Mesendoderm (in vitro differentiated cells): ENCODE measurements at regions not wholly inside any gene's neighbourhood (a gene's known extent, or its start where the extent isn't known, plus 50 kb on each side); places are given as distances from the start of the nearest gene placed in this dataset.
"Not testable (repeated sequence)": the region's sequence is repeated elsewhere in the genome, so short reads cannot be mapped to it uniquely, and the experiment has no call there.

ENCODE experiments used
- DNase-seq: peaks from one replicate; pipeline ENCODE4 v3.0.0; 2013
- H2AK5ac ChIP-seq: 2 replicates; pipeline ENCODE4 v1.6.1; 2013; ENCODE audit warnings: low read length, inconsistent platforms
- H2BK120ac ChIP-seq: 2 replicates; pipeline ENCODE4 v1.6.1; 2013; ENCODE audit warnings: low read depth, mild to moderate bottlenecking, low read length, moderate library complexity, mixed read lengths
- H2BK15ac ChIP-seq: replicated peaks from 2 replicates; pipeline ENCODE4 v1.6.1; 2013; ENCODE audit warnings: low read depth, mild to moderate bottlenecking, moderate library complexity
- H2BK5ac ChIP-seq: 2 replicates; pipeline ENCODE4 v1.6.1; 2013; ENCODE audit warnings: low read length, inconsistent platforms
- H3K18ac ChIP-seq: 2 replicates; pipeline ENCODE4 v1.6.1; 2013; ENCODE audit warnings: mild to moderate bottlenecking, low read length, mixed read lengths
- H3K23ac ChIP-seq: one replicate; pipeline ENCODE4 v1.6.1; 2013; ENCODE audit warnings: low read length
- H3K27ac ChIP-seq: 2 replicates; pipeline ENCODE4 v1.5.1; 2013; ENCODE audit warnings: low read depth, mild to moderate bottlenecking, inconsistent platforms, low read length, moderate library complexity
- H3K27me3 ChIP-seq: 2 replicates; pipeline ENCODE4 v1.6.1; 2013; ENCODE audit warnings: low read length, control low read depth, mild to moderate bottlenecking, inconsistent platforms; ENCODE audit not compliant: insufficient read depth, poor library complexity
- H3K36me3 ChIP-seq: 2 replicates; pipeline ENCODE4 v1.6.1; 2013; ENCODE audit warnings: low read length, inconsistent platforms; ENCODE audit not compliant: control insufficient read depth, insufficient read depth
- H3K4ac ChIP-seq: one replicate; pipeline ENCODE4 v1.6.1; 2013; ENCODE audit warnings: low read depth, mild to moderate bottlenecking, low read length, moderate library complexity
- H3K4me1 ChIP-seq: 2 replicates; pipeline ENCODE4 v1.6.1; 2013; ENCODE audit warnings: low read depth, low read length, inconsistent platforms; ENCODE audit not compliant: control insufficient read depth
- H3K4me2 ChIP-seq: 2 replicates; pipeline ENCODE4 v1.6.1; 2013; ENCODE audit warnings: low read length
- H3K4me3 ChIP-seq: 2 replicates; pipeline ENCODE4 v1.5.1; 2013; ENCODE audit warnings: mild to moderate bottlenecking, low read length
- H3K56ac ChIP-seq: one replicate; pipeline ENCODE4 v1.6.1; 2013; ENCODE audit warnings: low read length
- H3K79me1 ChIP-seq: 2 replicates; pipeline ENCODE4 v1.6.1; 2013; ENCODE audit warnings: low read length, inconsistent platforms
- H3K79me2 ChIP-seq: 2 replicates; pipeline ENCODE4 v1.6.1; 2013; ENCODE audit warnings: mild to moderate bottlenecking, low read length; ENCODE audit not compliant: control insufficient read depth, insufficient read depth
- H3K9ac ChIP-seq: 2 replicates; pipeline ENCODE4 v1.6.1; 2013; ENCODE audit warnings: low read length, inconsistent platforms
- H4K5ac ChIP-seq: one replicate; pipeline ENCODE4 v1.6.1; 2013; ENCODE audit warnings: low read length
- H4K8ac ChIP-seq: one replicate; pipeline ENCODE4 v1.6.1; 2013; ENCODE audit warnings: low read depth, mild to moderate bottlenecking, control low read depth, low read length, moderate library complexity
- WGBS: extraction: QIAGEN DNeasy Blood & Tissue Kit; methylation state at CpG from one replicate; pipeline ENCODE4 v1.1.7; 2013; ENCODE audit warnings: low lambda C conversion rate, missing lambda C conversion rate; ENCODE audit not compliant: insufficient coverage; ENCODE audit errors: extremely low coverage; 5-methylcytosine and 5-hydroxymethylcytosine counted together

DNA sequence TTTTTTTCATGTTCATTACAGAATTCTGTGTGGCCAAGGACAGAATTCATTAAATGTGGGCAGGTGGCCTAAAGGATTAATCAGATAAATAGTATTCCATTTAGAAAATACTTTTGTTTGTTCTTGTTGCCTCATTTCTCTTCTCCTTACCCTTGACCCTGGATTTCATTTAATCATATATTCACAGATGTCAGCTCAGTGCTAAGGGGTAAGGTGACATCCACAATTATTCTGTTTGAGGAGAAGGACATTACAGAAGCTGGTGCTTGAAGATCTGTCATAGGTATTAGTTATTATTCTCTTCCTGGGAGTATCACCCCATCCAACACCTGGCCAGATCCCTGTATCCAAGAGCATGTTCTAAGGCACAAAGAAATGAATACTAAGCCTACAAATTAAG is 961.1 kb downstream of the XPNPEP1 start:
- H2BK5ac ChIP-seq = no peak overlapping the region
- no peaks in the 10 kb centered on the region for H3K79me1 ChIP-seq
- H3K79me2 ChIP-seq = no peaks in the 10 kb centered on the region
- H3K27me3 ChIP-seq = no peaks in the 10 kb centered on the region
- no peak overlapping the region for H2BK120ac ChIP-seq
- no peak overlapping the region for H3K23ac ChIP-seq
- H3K4me3 ChIP-seq = no peak overlapping the region
- no peak overlapping the region for H4K8ac ChIP-seq
- no peak overlapping the region for H3K9ac ChIP-seq
- H3K4ac ChIP-seq = no peak overlapping the region
- no peak overlapping the region for H4K5ac ChIP-seq
- H3K4me1 ChIP-seq = no peaks in the 10 kb centered on the region
- H3K56ac ChIP-seq = no peak overlapping the region
- H3K36me3 ChIP-seq = no peaks in the 10 kb centered on the region
- H3K18ac ChIP-seq = no peak overlapping the region
- H3K4me2 ChIP-seq = no peak overlapping the region
- H2AK5ac ChIP-seq = no peak overlapping the region
- no peak overlapping the region for H3K27ac ChIP-seq
- H2BK15ac ChIP-seq = no peak overlapping the region
- no peak for DNase-seq

DNA sequence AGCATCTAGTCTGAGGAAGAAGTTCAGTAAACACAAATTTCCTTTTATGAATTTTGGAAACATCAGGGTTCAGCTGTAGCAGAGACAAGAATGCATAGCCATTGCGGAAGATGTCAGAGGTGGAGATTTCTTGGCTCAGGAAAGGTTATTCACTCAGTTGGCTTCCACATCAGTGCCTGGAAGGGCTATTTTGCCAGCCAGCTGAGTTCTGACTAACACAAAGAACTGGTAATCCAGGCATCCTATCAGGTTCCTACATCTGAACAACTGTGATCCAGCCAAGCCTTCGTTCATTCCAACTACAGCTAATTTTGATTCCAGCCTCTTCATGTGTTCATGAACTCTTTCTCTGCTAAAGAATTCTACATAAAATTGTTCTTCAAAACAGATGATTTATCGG is 965.6 kb downstream of the XPNPEP1 start:
- no peak overlapping the region for H4K5ac ChIP-seq
- H3K4me2 ChIP-seq = no peak overlapping the region
- H3K27me3 ChIP-seq = no peaks in the 10 kb centered on the region
- no CpG with 5 or more reads among the region's 3 CpGs for WGBS
- no peaks in the 10 kb centered on the region for H3K4me1 ChIP-seq
- H3K4me3 ChIP-seq = no peak overlapping the region
- no peak overlapping the region for H3K9ac ChIP-seq
- H3K23ac ChIP-seq = no peak overlapping the region
- no peak overlapping the region for H3K27ac ChIP-seq
- H3K18ac ChIP-seq = no peak overlapping the region
- H4K8ac ChIP-seq = no peak overlapping the region
- no peak overlapping the region for H2BK120ac ChIP-seq
- H3K79me1 ChIP-seq = no peaks in the 10 kb centered on the region
- no peak overlapping the region for H3K56ac ChIP-seq
- H3K36me3 ChIP-seq = no peaks in the 10 kb centered on the region
- H3K79me2 ChIP-seq = no peaks in the 10 kb centered on the region
- no peak overlapping the region for H2BK5ac ChIP-seq
- DNase-seq = no peak
- no peak overlapping the region for H2BK15ac ChIP-seq
- H3K4ac ChIP-seq = no peak overlapping the region
- H2AK5ac ChIP-seq = no peak overlapping the region

DNA sequence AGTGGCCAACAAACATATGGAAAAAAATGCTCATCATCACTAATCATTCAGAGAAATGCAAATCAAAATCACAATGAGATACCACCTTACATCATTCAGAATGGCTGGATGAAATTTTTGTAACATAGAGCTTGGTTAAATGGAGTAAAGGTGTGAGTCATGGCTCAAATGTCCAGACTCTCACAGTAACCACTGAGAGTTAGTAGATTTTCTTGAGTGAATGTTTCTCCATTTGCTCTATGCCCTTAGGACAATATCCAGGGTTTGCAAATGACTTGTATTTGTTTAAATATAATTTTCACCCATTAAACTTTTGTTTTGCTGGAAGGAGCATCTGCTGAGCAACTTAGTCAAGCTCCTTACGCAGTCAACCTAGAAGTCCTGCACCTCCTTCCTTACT is 967.2 kb downstream of the XPNPEP1 start:
- no peak overlapping the region for H4K8ac ChIP-seq
- H3K79me1 ChIP-seq = no peaks in the 10 kb centered on the region
- H3K23ac ChIP-seq = no peak overlapping the region
- no peak overlapping the region for H2BK15ac ChIP-seq
- no peaks in the 10 kb centered on the region for H3K79me2 ChIP-seq
- DNase-seq = no peak
- no peak overlapping the region for H3K18ac ChIP-seq
- H3K4ac ChIP-seq = no peak overlapping the region
- no peak overlapping the region for H3K4me3 ChIP-seq
- H3K36me3 ChIP-seq = no peaks in the 10 kb centered on the region
- no peak overlapping the region for H3K27ac ChIP-seq
- no peak overlapping the region for H4K5ac ChIP-seq
- H3K4me2 ChIP-seq = no peak overlapping the region
- H2AK5ac ChIP-seq = no peak overlapping the region
- no peaks in the 10 kb centered on the region for H3K4me1 ChIP-seq
- no peaks in the 10 kb centered on the region for H3K27me3 ChIP-seq
- no peak overlapping the region for H3K9ac ChIP-seq
- H3K56ac ChIP-seq = no peak overlapping the region
- no peak overlapping the region for H2BK120ac ChIP-seq
- WGBS = no CpG with 5 or more reads among the region's 1 CpG
- no peak overlapping the region for H2BK5ac ChIP-seq

DNA sequence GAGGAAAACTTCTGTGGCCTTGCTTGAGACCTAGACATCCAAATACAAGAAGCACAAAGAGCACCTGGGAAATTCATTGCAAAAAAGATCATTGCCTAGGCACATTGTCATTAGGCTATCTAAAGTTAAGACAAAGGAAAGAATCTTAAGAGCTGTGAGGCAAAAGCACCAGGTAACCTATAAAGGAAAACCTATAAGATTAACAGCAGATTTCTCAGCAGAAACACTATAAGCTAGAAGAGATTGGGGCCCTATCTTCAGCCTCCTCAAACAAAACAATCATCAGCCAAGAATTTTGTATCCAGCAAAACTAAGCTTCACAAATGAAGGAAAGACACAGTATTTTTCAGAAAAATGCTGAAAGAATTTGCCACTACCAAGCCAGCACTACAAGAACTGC is 1003.3 kb downstream of the XPNPEP1 start:
- H2BK5ac ChIP-seq, H2BK15ac ChIP-seq, H3K36me3 ChIP-seq, H3K4me2 ChIP-seq, DNase-seq, H3K79me1 ChIP-seq, H4K5ac ChIP-seq, H3K27ac ChIP-seq, H3K79me2 ChIP-seq, H3K56ac ChIP-seq, H3K4ac ChIP-seq, H3K18ac ChIP-seq, H3K9ac ChIP-seq, H3K4me1 ChIP-seq, H3K23ac ChIP-seq, H2BK120ac ChIP-seq, H4K8ac ChIP-seq, H3K4me3 ChIP-seq, H3K27me3 ChIP-seq, H2AK5ac ChIP-seq: not testable (repeated sequence)

DNA sequence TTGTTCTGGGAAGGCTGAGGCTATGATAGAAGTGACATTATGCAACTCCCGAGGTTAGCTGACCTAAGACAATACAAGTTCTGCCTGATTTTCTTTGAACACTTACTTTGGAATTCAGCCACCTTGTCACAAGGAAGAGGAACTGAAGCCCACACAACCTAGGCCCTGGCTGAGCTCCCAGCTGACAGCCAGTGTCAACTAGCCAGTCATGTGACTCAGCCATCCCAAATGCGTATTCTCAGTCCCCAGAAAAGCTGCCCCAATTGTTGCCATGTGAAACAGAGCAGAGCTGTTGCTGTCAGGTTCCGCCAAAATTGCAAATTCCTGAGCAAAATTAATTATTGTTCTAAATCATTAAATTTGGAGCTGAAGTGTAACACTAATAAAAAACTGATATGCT is 1010.0 kb downstream of the XPNPEP1 start:
- Histone ChIP-seq H2AK5ac (no peak overlapping the region), H3K4ac (no peak overlapping the region), H3K23ac (no peak overlapping the region), H3K36me3 (no peaks in the 10 kb centered on the region), H2BK120ac (no peak overlapping the region), H3K4me2 (no peak overlapping the region), H4K5ac (no peak overlapping the region), H3K56ac (no peak overlapping the region), H2BK5ac (no peak overlapping the region), H2BK15ac (no peak overlapping the region), H3K27ac (no peak overlapping the region), H4K8ac (no peak overlapping the region), H3K79me2 (no peaks in the 10 kb centered on the region), H3K79me1 (no peaks in the 10 kb centered on the region), H3K18ac (no peak overlapping the region), H3K27me3 (no peaks in the 10 kb centered on the region), H3K4me3 (no peak overlapping the region), H3K9ac (no peak overlapping the region), H3K4me1 (no peaks in the 10 kb centered on the region)
- DNase-seq = peak; percentile 29
- no CpG with 5 or more reads among the region's 3 CpGs for WGBS

DNA sequence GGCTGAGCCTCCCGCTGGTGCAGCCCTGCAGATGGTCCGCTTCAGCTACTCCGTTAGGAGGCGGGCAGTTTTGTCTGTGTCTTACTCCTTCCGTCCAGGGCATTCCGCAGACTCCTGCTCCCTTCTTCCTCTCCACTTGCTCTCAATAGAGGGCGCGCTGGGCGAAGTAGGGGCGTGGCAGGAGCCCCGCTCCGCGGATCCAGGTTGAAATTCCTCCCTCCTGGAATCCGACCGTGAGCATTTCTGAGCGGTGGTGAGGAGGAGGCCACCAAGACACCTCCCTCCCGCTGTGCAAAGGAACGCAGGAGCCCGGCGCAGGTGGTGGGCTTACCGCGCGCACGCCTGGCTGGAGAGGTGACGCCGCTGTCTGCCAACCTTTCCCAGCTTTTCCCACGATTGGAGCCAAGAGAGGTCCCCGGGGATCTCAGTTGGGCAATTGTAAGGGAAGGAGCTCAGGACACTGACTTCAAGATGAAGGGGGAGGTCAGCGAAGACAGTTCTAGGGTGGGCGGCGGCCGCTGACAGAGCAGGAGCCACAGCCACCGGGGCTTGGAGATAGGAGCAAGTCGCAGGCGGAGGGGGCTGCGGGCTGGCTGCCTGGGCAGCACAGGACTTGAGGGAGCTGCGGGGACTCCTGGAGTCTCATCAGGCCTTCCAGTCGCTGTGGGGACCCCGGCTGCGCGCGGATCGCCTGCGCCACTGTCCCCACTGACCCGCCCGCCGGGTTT is 1011.3 kb downstream of the XPNPEP1 start:
- peak overlapping the region; percentile 36 for H3K18ac ChIP-seq
- H4K8ac ChIP-seq = no peak overlapping the region
- H3K4me2 ChIP-seq = peak overlapping the region; percentile 66
- H3K36me3 ChIP-seq = no peaks in the 10 kb centered on the region
- no peak overlapping the region for H2AK5ac ChIP-seq
- H3K4ac ChIP-seq = no peak overlapping the region
- no CpG with 5 or more reads among the region's 47 CpGs for WGBS
- no peak overlapping the region for H2BK5ac ChIP-seq
- no peak overlapping the region for H3K27ac ChIP-seq
- peak; percentile 96 for DNase-seq
- no peaks in the 10 kb centered on the region for H3K79me2 ChIP-seq
- H2BK120ac ChIP-seq = peak overlapping the region; percentile 56
- H3K9ac ChIP-seq = peak overlapping the region; percentile 74
- no peaks in the 10 kb centered on the region for H3K4me1 ChIP-seq
- H2BK15ac ChIP-seq = no peak overlapping the region
- peak overlapping the region; percentile 46 for H3K4me3 ChIP-seq
- no peak overlapping the region for H3K23ac ChIP-seq
- no peaks in the 10 kb centered on the region for H3K79me1 ChIP-seq
- H3K56ac ChIP-seq = peak overlapping the region; percentile 83
- no peak overlapping the region for H4K5ac ChIP-seq
- H3K27me3 ChIP-seq = no peaks in the 10 kb centered on the region
